KMS-11 (cell line): ENCODE measurements at regions not wholly inside any gene's neighbourhood (a gene's known extent, or its start where the extent isn't known, plus 50 kb on each side); places are given as distances from the start of the nearest gene placed in this dataset.

ENCODE experiments used
- H2AFZ ChIP-seq: fragments of 200-600 bp; sonication (generic); 2 replicates; pipeline ENCODE4 v1.6.1; 2016; ENCODE audit warnings: antibody characterized with exemption, mixed run types, low read depth
- H3K27ac ChIP-seq: fragments of 200-600 bp; sonication (generic); 2 replicates; pipeline ENCODE4 v1.6.1; 2016; ENCODE audit warnings: mild to moderate bottlenecking, mixed run types
- H3K27me3 ChIP-seq: fragments of 200-600 bp; sonication (generic); 2 replicates; pipeline ENCODE4 v1.6.1; 2017; ENCODE audit warnings: mild to moderate bottlenecking, low read depth, mixed run types, moderate library complexity; ENCODE audit not compliant: insufficient read depth
- H3K36me3 ChIP-seq: fragments of 200-600 bp; sonication (generic); 2 replicates; pipeline ENCODE4 v1.6.1; 2017; ENCODE audit warnings: mild to moderate bottlenecking, mixed run types; ENCODE audit not compliant: insufficient read depth
- H3K4me1 ChIP-seq: fragments of 200-600 bp; sonication (generic); 2 replicates; pipeline ENCODE4 v1.6.1; 2016; ENCODE audit warnings: mild to moderate bottlenecking, low read depth, mixed run types; ENCODE audit not compliant: poor library complexity, severe bottlenecking
- H3K4me2 ChIP-seq: fragments of 200-600 bp; sonication (generic); 2 replicates; pipeline ENCODE4 v1.7.0; 2016; ENCODE audit warnings: mild to moderate bottlenecking, mixed run types
- H3K4me3 ChIP-seq: fragments of 200-600 bp; sonication (generic); IDR thresholded peaks from 2 replicates; pipeline ENCODE4 v1.6.1; 2017; ENCODE audit warnings: low read depth, low read length, mixed read lengths; ENCODE audit not compliant: insufficient read depth
- H3K79me2 ChIP-seq: fragments of 200-600 bp; sonication (generic); 2 replicates; pipeline ENCODE4 v1.6.1; 2016; ENCODE audit warnings: low read depth, mixed run types; ENCODE audit not compliant: insufficient read depth
- H3K9ac ChIP-seq: fragments of 200-600 bp; sonication (generic); 2 replicates; pipeline ENCODE4 v1.6.1; 2016; ENCODE audit warnings: mild to moderate bottlenecking, mixed run types
- H4K20me1 ChIP-seq: fragments of 200-600 bp; sonication (generic); 2 replicates; pipeline ENCODE4 v1.6.1; 2016; ENCODE audit warnings: mild to moderate bottlenecking, mixed run types; ENCODE audit not compliant: insufficient read depth
- TF ChIP-seq, protein P1 (sequence below): fragments of 200-600 bp; sonication (generic); conservative IDR thresholded peaks from 2 replicates; pipeline ENCODE4 v1.6.1; 2017; ENCODE audit warnings: low read depth, mild to moderate bottlenecking, antibody characterized with exemption, low read length, moderate library complexity, mixed read lengths

DNA sequence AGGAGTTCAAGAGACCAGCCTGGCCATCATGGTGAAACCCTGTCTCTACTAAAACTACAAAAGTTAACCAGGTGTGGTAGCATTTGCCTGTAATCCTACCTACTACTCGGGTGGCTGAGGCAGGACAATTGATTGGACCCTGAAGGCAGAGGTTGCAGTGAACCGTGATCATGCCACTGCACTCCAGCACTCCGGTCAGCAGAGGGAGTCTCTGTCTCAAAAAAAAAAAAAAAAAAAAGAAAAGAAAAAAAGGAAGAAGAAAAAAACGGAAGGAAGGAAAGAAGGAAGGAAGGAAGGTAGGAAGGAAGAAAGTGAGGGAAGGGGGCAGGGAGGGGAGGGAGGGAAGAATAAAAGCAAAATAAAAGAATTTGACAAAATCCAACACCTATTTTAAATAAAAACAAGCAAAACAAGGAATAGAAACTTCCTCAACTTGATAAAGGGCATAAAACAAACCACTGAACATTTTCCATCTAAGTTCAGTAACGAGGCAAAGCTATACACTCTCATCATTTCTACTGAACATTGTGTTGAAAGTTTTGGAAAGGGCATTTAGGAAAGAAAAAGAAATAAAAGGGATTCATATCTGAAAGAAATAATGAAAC, 411.6 kb upstream of the SLITRK5 start:
- no peak overlapping the region for H3K4me3 ChIP-seq
- no peak overlapping the region for H2AFZ ChIP-seq
- no peak overlapping the region for H3K9ac ChIP-seq
- H4K20me1 ChIP-seq = no peaks in the 10 kb centered on the region
- H3K27me3 ChIP-seq = no peaks in the 10 kb centered on the region
- TF ChIP-seq, protein P1, sequence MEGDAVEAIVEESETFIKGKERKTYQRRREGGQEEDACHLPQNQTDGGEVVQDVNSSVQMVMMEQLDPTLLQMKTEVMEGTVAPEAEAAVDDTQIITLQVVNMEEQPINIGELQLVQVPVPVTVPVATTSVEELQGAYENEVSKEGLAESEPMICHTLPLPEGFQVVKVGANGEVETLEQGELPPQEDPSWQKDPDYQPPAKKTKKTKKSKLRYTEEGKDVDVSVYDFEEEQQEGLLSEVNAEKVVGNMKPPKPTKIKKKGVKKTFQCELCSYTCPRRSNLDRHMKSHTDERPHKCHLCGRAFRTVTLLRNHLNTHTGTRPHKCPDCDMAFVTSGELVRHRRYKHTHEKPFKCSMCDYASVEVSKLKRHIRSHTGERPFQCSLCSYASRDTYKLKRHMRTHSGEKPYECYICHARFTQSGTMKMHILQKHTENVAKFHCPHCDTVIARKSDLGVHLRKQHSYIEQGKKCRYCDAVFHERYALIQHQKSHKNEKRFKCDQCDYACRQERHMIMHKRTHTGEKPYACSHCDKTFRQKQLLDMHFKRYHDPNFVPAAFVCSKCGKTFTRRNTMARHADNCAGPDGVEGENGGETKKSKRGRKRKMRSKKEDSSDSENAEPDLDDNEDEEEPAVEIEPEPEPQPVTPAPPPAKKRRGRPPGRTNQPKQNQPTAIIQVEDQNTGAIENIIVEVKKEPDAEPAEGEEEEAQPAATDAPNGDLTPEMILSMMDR = peak; percentile 38; the same call in 1 of the 2 replicates
- no peaks in the 10 kb centered on the region for H3K79me2 ChIP-seq
- H3K36me3 ChIP-seq = no peaks in the 10 kb centered on the region
- no peak overlapping the region for H3K27ac ChIP-seq
- H3K4me1 ChIP-seq = no peaks in the 10 kb centered on the region
- H3K4me2 ChIP-seq = no peak overlapping the region

DNA sequence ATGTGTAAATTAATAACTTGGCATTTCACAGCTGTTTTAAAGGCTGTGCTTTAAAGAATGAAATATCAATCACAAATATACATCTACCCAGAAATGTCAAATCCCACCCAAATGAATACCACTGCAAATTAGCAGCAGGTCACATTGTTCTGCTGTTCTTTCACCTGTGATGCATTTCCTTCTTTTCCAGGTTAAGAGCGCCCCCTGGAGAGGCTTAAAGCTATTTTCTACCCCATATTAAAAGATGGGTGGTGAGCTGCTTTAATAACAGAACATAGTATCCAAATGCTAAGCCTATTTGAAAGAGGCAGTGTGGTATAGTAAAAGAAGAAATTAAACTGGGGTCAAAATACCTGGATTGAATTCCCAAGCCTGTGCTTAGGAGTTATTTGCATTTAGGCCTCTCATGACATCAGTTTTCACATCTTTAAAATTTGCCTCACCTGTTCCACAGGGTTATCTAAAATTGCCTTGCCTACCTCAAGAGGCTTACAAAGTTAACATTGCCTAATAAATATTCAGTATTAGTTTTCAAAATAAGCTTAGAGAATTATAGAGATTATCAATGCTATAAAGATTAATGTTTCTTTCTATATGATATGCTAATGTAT, 396.9 kb upstream of the SLITRK5 start:
- TF ChIP-seq, protein P1 = peak; percentile 65
- Histone ChIP-seq H3K27ac (no peak overlapping the region), H3K4me3 (no peak overlapping the region), H4K20me1 (no peaks in the 10 kb centered on the region), H3K27me3 (no peaks in the 10 kb centered on the region), H2AFZ (no peak overlapping the region), H3K36me3 (no peaks in the 10 kb centered on the region), H3K9ac (no peak overlapping the region), H3K4me1 (no peaks in the 10 kb centered on the region), H3K4me2 (no peak overlapping the region), H3K79me2 (no peaks in the 10 kb centered on the region)

DNA sequence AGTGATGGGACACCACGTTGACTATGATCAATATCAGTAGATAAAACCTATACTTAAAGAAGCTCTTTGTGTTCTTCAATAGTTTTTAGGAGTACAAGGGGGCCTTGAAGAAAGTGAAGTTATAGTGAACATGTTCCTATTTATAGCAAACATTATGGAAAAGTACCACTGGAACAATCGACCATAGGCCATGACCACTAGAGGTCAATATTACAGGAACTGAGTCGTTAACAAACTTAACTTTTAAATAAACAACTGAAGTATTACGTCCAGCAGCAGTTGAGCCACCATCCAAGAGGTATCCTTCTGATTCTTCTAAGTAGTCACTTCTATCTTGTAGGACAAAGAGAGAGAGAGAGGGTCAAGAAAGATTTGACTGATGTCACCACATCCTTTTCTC, 391.0 kb upstream of the SLITRK5 start:
- TF ChIP-seq, protein P1 = no peak
- Histone ChIP-seq H3K4me1 (no peaks in the 10 kb centered on the region), H3K27me3 (no peaks in the 10 kb centered on the region), H2AFZ (no peak overlapping the region), H3K36me3 (no peaks in the 10 kb centered on the region), H3K9ac (no peak overlapping the region), H3K79me2 (no peaks in the 10 kb centered on the region), H3K27ac (no peak overlapping the region), H4K20me1 (no peaks in the 10 kb centered on the region), H3K4me3 (no peak overlapping the region), H3K4me2 (no peak overlapping the region)

DNA sequence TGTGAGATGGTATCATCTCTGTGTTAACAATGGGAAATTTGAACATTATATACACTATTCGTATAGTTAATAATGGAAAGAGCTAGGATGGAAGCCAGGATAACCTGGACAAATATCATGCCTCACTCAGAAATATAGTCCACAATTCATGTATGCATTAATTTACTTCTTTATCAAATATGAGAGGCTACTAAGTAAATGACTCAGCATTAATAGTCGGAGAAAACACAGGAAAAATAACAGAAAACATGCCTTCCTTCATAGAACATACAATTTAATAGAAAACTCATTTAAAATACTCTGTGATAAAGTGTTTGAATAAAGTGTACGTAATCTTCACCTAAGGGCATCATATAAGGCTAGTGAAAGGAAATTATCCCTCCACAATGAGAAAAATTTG, 383.4 kb upstream of the SLITRK5 start:
- Histone ChIP-seq H3K36me3 (no peaks in the 10 kb centered on the region), H3K4me2 (no peak overlapping the region), H3K4me3 (no peak overlapping the region), H3K27ac (no peak overlapping the region), H2AFZ (no peak overlapping the region), H3K79me2 (no peaks in the 10 kb centered on the region), H3K27me3 (no peaks in the 10 kb centered on the region), H3K9ac (no peak overlapping the region), H4K20me1 (no peaks in the 10 kb centered on the region), H3K4me1 (no peaks in the 10 kb centered on the region)
- TF ChIP-seq, protein P1 = no peak
